GM23248 (cell line): ENCODE measurements at regions not wholly inside any gene's neighbourhood (a gene's known extent, or its start where the extent isn't known, plus 50 kb on each side); places are given as distances from the start of the nearest gene placed in this dataset.

Source experiments
- EZH2 ChIP-seq: fragments of 200-600 bp; sonication (generic); IDR thresholded peaks from 2 replicates; pipeline ENCODE4 v1.6.1; 2018; ENCODE audit warnings: antibody characterized with exemption, mild to moderate bottlenecking; ENCODE audit not compliant: insufficient read depth, poor library complexity, severe bottlenecking
- EZH2phosphoT487 ChIP-seq: fragments of 200-600 bp; sonication (generic); IDR thresholded peaks from 2 replicates; pipeline ENCODE4 v1.6.1; 2018; ENCODE audit warnings: antibody characterized with exemption, moderate library complexity, mild to moderate bottlenecking, low read depth; ENCODE audit not compliant: insufficient read depth

GRCh38 chr3:145963111-145963510 is 197.9 kb downstream of the PLOD2 start:
- no peak for TF ChIP-seq EZH2phosphoT487
- TF ChIP-seq EZH2: no peak
